Testis (tissue), 2 donors: ENCODE measurements at regions not wholly inside any gene's neighbourhood (a gene's known extent, or its start where the extent isn't known, plus 50 kb on each side); places are given as distances from the start of the nearest gene placed in this dataset.

ENCODE experiments used
- CTCF ChIP-seq, 3 experiments: fragments of 450-650 bp in 2 of 3; fragments of 200-600 bp in 1 of 3; sonication (generic) in 1 of 3; IDR thresholded peaks; one replicate each; pipeline ENCODE4 v1.5.1; 2016 to 2019; ENCODE audit warnings: antibody characterized with exemption in 3 of 3, mild to moderate bottlenecking in 2 of 3, moderate library complexity in 1 of 3
- POLR2A ChIP-seq: fragments of 450-650 bp; IDR thresholded peaks from one replicate; pipeline ENCODE4 v1.6.1; 2017; ENCODE audit warnings: antibody characterized with exemption, mild to moderate bottlenecking, moderate library complexity

DNA sequence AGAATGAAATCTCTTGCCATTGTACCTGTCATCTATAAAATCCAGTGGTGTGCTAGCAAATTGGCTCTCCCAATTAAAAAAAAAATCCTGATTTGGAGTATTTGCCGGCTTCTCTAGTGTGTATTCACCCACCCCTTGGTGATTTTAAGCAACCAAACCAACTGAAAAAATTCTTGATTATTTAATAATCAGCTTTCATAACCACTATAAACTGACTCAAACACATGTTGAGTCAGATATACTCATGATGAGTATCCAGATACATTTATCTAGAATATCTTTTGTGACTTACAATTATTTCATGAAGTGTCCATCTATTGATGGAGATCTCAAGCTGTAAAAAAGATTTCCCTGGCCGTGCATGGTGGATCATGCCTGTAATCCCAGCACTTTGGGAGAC, 205.4 kb downstream of the RASSF9 start:
- no peak for TF ChIP-seq CTCF (IDR thresholded peaks at IDR 0.05)
- TF ChIP-seq POLR2A: no peak
